ENCODE measurements at regions not wholly inside any gene's neighbourhood (a gene's known extent, or its start where the extent isn't known, plus 50 kb on each side); places are given as distances from the start of the nearest gene placed in this dataset.

GRCh38 chr2:196475611-196476010 lies 163.9 kb upstream of the CCDC150 start:
- TF ChIP-seq CTCF (IDR thresholded peaks at IDR 0.05; ENCODE audit: poor library complexity): no peak
- no peak for TF ChIP-seq EZH2phosphoT487 (IDR thresholded peaks at IDR 0.05; ENCODE audit: low read depth, severe bottlenecking, unreplicated experiment)
- TF ChIP-seq EZH2 (IDR thresholded peaks at IDR 0.05; ENCODE audit: borderline replicate concordance): no peak

All from hepatocyte (in vitro differentiated cells).